Stomach (tissue), 8 donors: ENCODE measurements at regions not wholly inside any gene's neighbourhood (a gene's known extent, or its start where the extent isn't known, plus 50 kb on each side); places are given as distances from the start of the nearest gene placed in this dataset.

Source experiments
- DNase-seq, 2 donors: peaks; one replicate each; pipeline versions ENCODE4 v3.0.0 to v3.0.0-alpha.2; 2013 to 2019
- H3K27ac ChIP-seq, 5 donors: fragments of 200-600 bp in 4 of 5; sonication (generic) in 4 of 5; one replicate each; pipeline ENCODE4 v1.5.1; 2013 to 2019; ENCODE audit warnings: mild to moderate bottlenecking in 1 of 5, moderate library complexity in 1 of 5
- H3K27me3 ChIP-seq, 3 donors: fragments of 200-600 bp; sonication (generic); one replicate each; pipeline ENCODE4 v1.5.1; 2017 to 2019; ENCODE audit warnings: mixed run types in 1 of 3
- H3K36me3 ChIP-seq, 4 donors: fragments of 200-600 bp; sonication (generic); 1 replicate in 3 of 4; 2 replicates in 1 of 4; pipeline ENCODE4 v1.5.1; 2016 to 2019
- H3K4me1 ChIP-seq, 4 donors: fragments of 200-600 bp; sonication (generic); one replicate each; pipeline ENCODE4 v1.5.1; 2016 to 2019
- H3K4me3 ChIP-seq, 4 donors: fragments of 200-600 bp; sonication (generic) in 3 of 4; one replicate each; pipeline ENCODE4 v1.5.1; 2016 to 2019; ENCODE audit warnings: mild to moderate bottlenecking in 1 of 4
- H3K9me3 ChIP-seq, 4 donors: fragments of 200-600 bp; sonication (generic); one replicate each; pipeline ENCODE4 v1.5.1; 2016 to 2019
- EP300 ChIP-seq: sonication (generic); formaldehyde crosslinking; IDR thresholded peaks from one replicate; pipeline ENCODE4 v1.6.1; 2017; ENCODE audit warnings: antibody characterized with exemption
- POLR2A ChIP-seq, 4 donors: fragments of 450-650 bp; IDR thresholded peaks; one replicate each; pipeline ENCODE4 v1.6.1; 2016; ENCODE audit warnings: antibody characterized with exemption in 4 of 4, control low read depth in 2 of 4, mild to moderate bottlenecking in 1 of 4, moderate library complexity in 1 of 4
- POLR2AphosphoS5 ChIP-seq, 3 donors: sonication (generic); formaldehyde crosslinking; IDR thresholded peaks; one replicate each; pipeline ENCODE4 v1.6.1; 2016; ENCODE audit warnings: antibody characterized with exemption in 3 of 3
- WGBS, 5 donors: extraction: QIAGEN DNeasy Blood & Tissue Kit in 3 of 5; methylation state at CpG; one replicate each; pipeline versions ENCODE4 v1.1.5 to v1.1.7; 2013 to 2018; 5-methylcytosine and 5-hydroxymethylcytosine counted together
- intact Hi-C: fragments of 100-400 bp; cut with DNase I; formaldehyde crosslinking; loops from one replicate; pipeline ENCODE4 v1.15.1; 2023; ENCODE audit warnings: low total_unique reads
- TF ChIP-seq, protein P1 (sequence below), 7 experiments: fragments of 450-650 bp in 4 of 7; fragments of 200-600 bp in 3 of 7; sonication (generic) in 3 of 7; IDR thresholded peaks; one replicate each; pipeline ENCODE4 v1.5.1; 2016 to 2019; ENCODE audit warnings: antibody characterized with exemption in 7 of 7, control low read depth in 2 of 7, mild to moderate bottlenecking in 1 of 7
- donor health status: healthy with polysubstance abuse.
- donor health status: Bipolar disorder and iron deficiency.
- donor health status: healthy.

DNA sequence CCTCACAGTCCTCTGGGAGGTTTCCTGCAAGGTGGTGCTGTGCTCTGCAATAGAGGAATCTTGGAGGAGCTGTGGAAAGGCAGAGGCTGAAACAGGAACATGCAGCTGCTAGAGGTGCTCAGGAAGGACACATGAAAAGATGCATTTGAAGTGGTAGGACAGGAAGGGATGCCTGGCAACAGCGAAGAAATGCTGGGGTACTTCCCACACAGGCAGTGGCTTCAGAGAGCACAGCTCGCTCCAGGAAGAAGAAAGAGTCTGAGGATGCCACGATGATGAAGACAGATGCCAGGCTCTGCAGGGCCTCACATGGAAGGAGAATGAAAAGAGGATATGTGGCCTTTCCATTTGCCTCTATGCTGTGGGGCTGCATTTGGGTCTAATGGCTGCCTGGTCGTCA is 77.0 kb upstream of the TMEM72 start:
- Histone ChIP-seq H3K4me1 (no peaks in the 10 kb centered on the region), H3K27ac (no peak overlapping the region), H3K36me3 (no peaks in the 10 kb centered on the region), H3K27me3 (no peaks in the 10 kb centered on the region), H3K9me3 (no peaks in the 10 kb centered on the region), H3K4me3 (no peak overlapping the region)
- intact Hi-C loops: no loop called here
- no peak for DNase-seq
- whole genome bisulfite sequencing, 5 donors: 78 to 89% (median 81%) methylated on average over 4 of the region's 4 CpGs
- TF ChIP-seq, protein P1, sequence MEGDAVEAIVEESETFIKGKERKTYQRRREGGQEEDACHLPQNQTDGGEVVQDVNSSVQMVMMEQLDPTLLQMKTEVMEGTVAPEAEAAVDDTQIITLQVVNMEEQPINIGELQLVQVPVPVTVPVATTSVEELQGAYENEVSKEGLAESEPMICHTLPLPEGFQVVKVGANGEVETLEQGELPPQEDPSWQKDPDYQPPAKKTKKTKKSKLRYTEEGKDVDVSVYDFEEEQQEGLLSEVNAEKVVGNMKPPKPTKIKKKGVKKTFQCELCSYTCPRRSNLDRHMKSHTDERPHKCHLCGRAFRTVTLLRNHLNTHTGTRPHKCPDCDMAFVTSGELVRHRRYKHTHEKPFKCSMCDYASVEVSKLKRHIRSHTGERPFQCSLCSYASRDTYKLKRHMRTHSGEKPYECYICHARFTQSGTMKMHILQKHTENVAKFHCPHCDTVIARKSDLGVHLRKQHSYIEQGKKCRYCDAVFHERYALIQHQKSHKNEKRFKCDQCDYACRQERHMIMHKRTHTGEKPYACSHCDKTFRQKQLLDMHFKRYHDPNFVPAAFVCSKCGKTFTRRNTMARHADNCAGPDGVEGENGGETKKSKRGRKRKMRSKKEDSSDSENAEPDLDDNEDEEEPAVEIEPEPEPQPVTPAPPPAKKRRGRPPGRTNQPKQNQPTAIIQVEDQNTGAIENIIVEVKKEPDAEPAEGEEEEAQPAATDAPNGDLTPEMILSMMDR (IDR thresholded peaks at IDR 0.05): no peak
- TF ChIP-seq POLR2AphosphoS5 (IDR thresholded peaks at IDR 0.05): no peak
- no peak for TF ChIP-seq POLR2A (IDR thresholded peaks at IDR 0.05)
- no peak for TF ChIP-seq EP300

DNA sequence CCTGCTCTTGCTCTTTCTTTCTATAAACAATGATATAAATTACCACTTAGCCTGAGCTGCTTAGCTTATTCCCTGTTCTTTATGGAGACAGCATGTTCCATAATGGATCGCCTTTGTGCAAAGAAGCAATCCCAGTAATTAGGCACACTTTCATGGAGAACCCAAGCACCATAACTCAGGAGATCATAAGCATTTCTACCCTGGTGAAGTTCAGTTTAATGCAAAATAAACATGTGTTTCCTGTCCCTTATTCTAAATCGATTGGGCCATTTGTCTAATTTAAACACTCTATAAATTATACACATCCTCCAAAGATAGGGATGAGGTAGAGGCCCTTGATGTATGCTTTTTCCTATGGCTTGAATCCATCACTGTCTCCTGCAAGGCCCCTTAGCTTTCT is 75.8 kb upstream of the TMEM72 start:
- intact Hi-C loops: no loop called here
- no peak for DNase-seq
- 39 to 85% (median 75%) methylated on average over 2 of the region's 2 CpGs for WGBS, 5 donors
- H3K4me3 ChIP-seq: no peak overlapping the region
- H3K27me3 ChIP-seq: no peaks in the 10 kb centered on the region
- no peak overlapping the region for H3K27ac ChIP-seq
- H3K36me3 ChIP-seq: no peaks in the 10 kb centered on the region
- H3K4me1 ChIP-seq: no peaks in the 10 kb centered on the region
- H3K9me3 ChIP-seq: no peaks in the 10 kb centered on the region
- no peak for TF ChIP-seq POLR2A (IDR thresholded peaks at IDR 0.05)
- TF ChIP-seq, protein P1 (IDR thresholded peaks at IDR 0.05): no peak
- TF ChIP-seq EP300: no peak
- no peak for TF ChIP-seq POLR2AphosphoS5 (IDR thresholded peaks at IDR 0.05)

DNA sequence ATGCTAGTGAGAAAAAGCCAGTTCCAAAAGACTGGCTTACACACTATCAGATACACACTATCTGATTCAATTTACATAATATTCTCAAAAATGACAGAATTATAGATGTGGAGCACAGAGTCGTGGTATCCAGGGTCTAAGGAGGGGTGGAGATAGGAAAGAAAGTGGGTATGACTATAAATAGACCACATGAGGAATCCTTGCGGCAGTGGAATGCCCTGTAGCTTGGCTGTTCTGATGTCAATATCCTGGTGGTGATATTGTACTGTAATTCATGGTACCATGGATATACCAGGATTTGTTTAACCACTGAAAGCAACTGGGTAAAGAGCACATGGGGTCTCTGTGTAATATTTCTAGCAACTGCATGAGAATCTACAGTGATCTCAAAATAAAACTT is 67.7 kb upstream of the TMEM72 start:
- Histone ChIP-seq H3K4me1 (no peaks in the 10 kb centered on the region), H3K4me3 (no peak overlapping the region), H3K27me3 (no peaks in the 10 kb centered on the region), H3K27ac (no peak overlapping the region), H3K36me3 (no peaks in the 10 kb centered on the region), H3K9me3 (peaks cover 0 to under 1% (median 0%) of the 10 kb centered on the region in 4 donors)
- WGBS, 5 donors: 62 to 74% (median 67%) methylated on average over 2 of the region's 2 CpGs
- TF ChIP-seq EP300 (no peak), POLR2AphosphoS5 (IDR thresholded peaks at IDR 0.05) (no peak), POLR2A (IDR thresholded peaks at IDR 0.05) (no peak)
- TF ChIP-seq, protein P1 (IDR thresholded peaks at IDR 0.05): no peak
- DNase-seq: no peak
- intact Hi-C loops: no loop called here

DNA sequence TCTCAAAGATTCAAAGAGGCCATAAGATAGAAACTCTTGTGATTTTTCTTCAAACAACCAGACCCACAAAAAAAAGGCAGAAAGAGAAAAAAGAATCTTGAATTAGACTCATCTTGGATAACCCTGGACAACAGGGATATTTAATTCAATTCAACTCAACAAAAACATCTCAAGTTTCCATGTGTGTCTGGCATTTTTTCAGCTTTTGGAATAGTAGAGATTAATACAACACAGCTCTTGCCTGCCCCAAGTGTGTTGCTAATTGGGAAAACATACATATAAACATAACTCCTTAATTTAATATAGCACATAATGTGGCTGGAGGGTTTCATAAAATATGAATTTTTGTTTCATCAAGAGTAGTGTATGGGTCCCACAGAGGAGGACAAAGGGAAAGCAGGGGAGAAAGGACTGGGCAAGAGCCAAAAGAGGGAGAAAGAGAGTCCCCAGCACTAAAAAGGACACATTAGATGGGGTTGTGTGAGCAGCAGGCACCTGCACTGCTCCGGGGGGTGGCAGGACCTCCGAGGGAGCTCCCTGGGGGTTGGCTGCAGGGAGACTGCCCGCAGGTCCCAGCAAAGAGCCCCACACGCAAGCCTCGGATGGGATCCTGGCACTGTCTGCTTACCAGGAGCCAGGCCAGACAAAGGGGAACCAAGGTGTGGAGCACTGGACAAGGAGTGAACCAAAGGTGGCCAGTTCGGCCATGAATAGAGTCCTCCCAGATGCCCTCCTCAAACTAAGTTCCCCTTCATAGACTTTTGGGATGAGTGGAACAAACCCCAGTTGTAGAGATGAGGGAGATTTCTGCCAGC is 65.6 kb upstream of the TMEM72 start:
- intact Hi-C loops: no loop called here
- Histone ChIP-seq H3K27me3 (no peaks in the 10 kb centered on the region), H3K36me3 (no peaks in the 10 kb centered on the region), H3K4me1 (no peaks in the 10 kb centered on the region), H3K27ac (no peak overlapping the region), H3K4me3 (no peak overlapping the region), H3K9me3 (peaks cover 0 to 5% (median 0%) of the 10 kb centered on the region in 4 donors)
- WGBS, 5 donors: 83 to 97% (median 90%) methylated on average over 6 of the region's 6 CpGs
- no peak for DNase-seq
- TF ChIP-seq POLR2A (IDR thresholded peaks at IDR 0.05) (no peak), POLR2AphosphoS5 (IDR thresholded peaks at IDR 0.05) (no peak), EP300 (no peak)
- TF ChIP-seq, protein P1 (IDR thresholded peaks at IDR 0.05): no peak
